Glutamatergic neuron (in vitro differentiated cells): ENCODE measurements at regions not wholly inside any gene's neighbourhood (a gene's known extent, or its start where the extent isn't known, plus 50 kb on each side); places are given as distances from the start of the nearest gene placed in this dataset.
A peak's percentile ranks its signal among the peaks of the same experiment; 100 is the strongest.

ENCODE experiments used
- DNase-seq: peaks from one replicate; pipeline ENCODE4 v3.0.0; 2022
- H3K27ac Mint-ChIP-seq: one replicate; pipeline ENCODE4 v1.8.0; 2020; ENCODE audit warnings: mild to moderate bottlenecking, mixed read lengths, inconsistent platforms; ENCODE audit not compliant: unreplicated experiment
- H3K27me3 Mint-ChIP-seq: one replicate; pipeline ENCODE4 v1.8.0; 2020; ENCODE audit warnings: mild to moderate bottlenecking, moderate library complexity, mixed read lengths, inconsistent platforms; ENCODE audit not compliant: unreplicated experiment
- H3K36me3 Mint-ChIP-seq: one replicate; pipeline ENCODE4 v1.8.0; 2020; ENCODE audit warnings: mild to moderate bottlenecking, mixed read lengths, inconsistent platforms; ENCODE audit not compliant: unreplicated experiment
- H3K4me1 Mint-ChIP-seq: one replicate; pipeline ENCODE4 v1.8.0; 2020; ENCODE audit warnings: mild to moderate bottlenecking, low read depth, mixed read lengths, inconsistent platforms; ENCODE audit not compliant: unreplicated experiment
- H3K4me3 Mint-ChIP-seq: one replicate; pipeline ENCODE4 v1.8.0; 2020; ENCODE audit warnings: mild to moderate bottlenecking, mixed read lengths, inconsistent platforms; ENCODE audit not compliant: unreplicated experiment
- H3K9me3 Mint-ChIP-seq: one replicate; pipeline ENCODE4 v1.8.0; 2020; ENCODE audit warnings: mild to moderate bottlenecking, moderate library complexity, mixed read lengths, inconsistent platforms; ENCODE audit not compliant: unreplicated experiment
- TF ChIP-seq, protein P1 (sequence below): fragments of 200-600 bp; sonication (generic); IDR thresholded peaks from one replicate; pipeline ENCODE4 v1.5.0; 2021; ENCODE audit not compliant: partially characterized antibody, unreplicated experiment

- peaks cover 4% of the 10 kb centered on the region for H3K4me1 Mint-ChIP-seq
- H3K27ac Mint-ChIP-seq, result no peak overlapping the region
- no peaks in the 10 kb centered on the region for H3K36me3 Mint-ChIP-seq
- no peaks in the 10 kb centered on the region for H3K27me3 Mint-ChIP-seq
- H3K9me3 Mint-ChIP-seq, result peaks cover 3% of the 10 kb centered on the region
- TF ChIP-seq, protein P1, sequence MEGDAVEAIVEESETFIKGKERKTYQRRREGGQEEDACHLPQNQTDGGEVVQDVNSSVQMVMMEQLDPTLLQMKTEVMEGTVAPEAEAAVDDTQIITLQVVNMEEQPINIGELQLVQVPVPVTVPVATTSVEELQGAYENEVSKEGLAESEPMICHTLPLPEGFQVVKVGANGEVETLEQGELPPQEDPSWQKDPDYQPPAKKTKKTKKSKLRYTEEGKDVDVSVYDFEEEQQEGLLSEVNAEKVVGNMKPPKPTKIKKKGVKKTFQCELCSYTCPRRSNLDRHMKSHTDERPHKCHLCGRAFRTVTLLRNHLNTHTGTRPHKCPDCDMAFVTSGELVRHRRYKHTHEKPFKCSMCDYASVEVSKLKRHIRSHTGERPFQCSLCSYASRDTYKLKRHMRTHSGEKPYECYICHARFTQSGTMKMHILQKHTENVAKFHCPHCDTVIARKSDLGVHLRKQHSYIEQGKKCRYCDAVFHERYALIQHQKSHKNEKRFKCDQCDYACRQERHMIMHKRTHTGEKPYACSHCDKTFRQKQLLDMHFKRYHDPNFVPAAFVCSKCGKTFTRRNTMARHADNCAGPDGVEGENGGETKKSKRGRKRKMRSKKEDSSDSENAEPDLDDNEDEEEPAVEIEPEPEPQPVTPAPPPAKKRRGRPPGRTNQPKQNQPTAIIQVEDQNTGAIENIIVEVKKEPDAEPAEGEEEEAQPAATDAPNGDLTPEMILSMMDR, result no peak
- no peak overlapping the region for H3K4me3 Mint-ChIP-seq
- no peak for DNase-seq
Measured at GRCh38 chr13:36531746-36532486, 99.6 kb downstream of the CCNA1 start.

DNA sequence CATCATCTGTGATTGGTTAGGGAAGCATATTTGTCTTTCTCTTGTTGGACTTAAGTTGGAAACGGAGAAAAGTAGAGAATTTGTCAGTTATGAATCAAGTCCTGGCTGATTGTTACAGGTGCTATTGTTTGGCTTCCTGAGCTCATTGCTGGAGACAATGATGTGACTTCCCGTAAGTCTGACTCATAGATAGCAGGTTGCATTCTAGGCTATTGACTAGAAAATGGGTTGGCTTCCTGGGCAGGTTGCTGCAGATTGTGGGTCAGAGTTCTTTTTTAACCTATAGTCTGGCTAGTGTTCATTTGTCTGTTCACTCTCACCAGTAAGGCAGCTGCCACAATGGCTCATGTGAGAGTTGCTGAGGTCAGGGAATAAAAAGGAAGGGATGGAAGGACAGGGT, 101.5 kb downstream of the CCNA1 start:
- no peak for DNase-seq
- Mint-ChIP-seq H3K4me1 (peaks cover 4% of the 10 kb centered on the region), H3K9me3 (peaks cover 2% of the 10 kb centered on the region), H3K4me3 (no peak overlapping the region), H3K27ac (no peak overlapping the region), H3K36me3 (peaks cover 4% of the 10 kb centered on the region), H3K27me3 (no peaks in the 10 kb centered on the region)
- TF ChIP-seq, protein P1, result no peak

- Mint-ChIP-seq H3K36me3 (peaks cover 7% of the 10 kb centered on the region), H3K4me3 (no peak overlapping the region), H3K9me3 (no peaks in the 10 kb centered on the region), H3K4me1 (no peaks in the 10 kb centered on the region), H3K27ac (no peak overlapping the region), H3K27me3 (no peaks in the 10 kb centered on the region)
- no peak for DNase-seq
- TF ChIP-seq, protein P1, result no peak
Measured at GRCh38 chr13:36536546-36536945, 104.3 kb downstream of the CCNA1 start.

- Mint-ChIP-seq H3K27ac (no peak overlapping the region), H3K4me3 (no peak overlapping the region), H3K36me3 (peaks cover 5% of the 10 kb centered on the region)
Measured at GRCh38 chr13:36543671-36544070, 111.4 kb downstream of the CCNA1 start.

GRCh38 chr13:36548129-36548528, 115.8 kb downstream of the CCNA1 start:
- Mint-ChIP-seq H3K9me3 (peaks cover 12% of the 10 kb centered on the region), H3K36me3 (peaks cover 7% of the 10 kb centered on the region), H3K27me3 (no peaks in the 10 kb centered on the region), H3K4me3 (no peak overlapping the region), H3K4me1 (peaks cover 58% of the 10 kb centered on the region), H3K27ac (peak overlapping the region; percentile 13)
- TF ChIP-seq, protein P1, result no peak
- no peak for DNase-seq

More at GRCh38 chr13:36543671-36544070, 111.4 kb downstream of the CCNA1 start:
- no peaks in the 10 kb centered on the region for H3K27me3 Mint-ChIP-seq
- peaks cover 2% of the 10 kb centered on the region for H3K9me3 Mint-ChIP-seq
- TF ChIP-seq, protein P1, result no peak
- H3K4me1 Mint-ChIP-seq, result peaks cover 26% of the 10 kb centered on the region
- DNase-seq, result no peak
